Stimulated activated CD4-positive, alpha-beta T cell treated with anti-CD3 and anti-CD28 coated beads, Interleukin-2, amount 100 ng/mL, for 48 hours (primary cell): ENCODE measurements at regions not wholly inside any gene's neighbourhood (a gene's known extent, or its start where the extent isn't known, plus 50 kb on each side); places are given as distances from the start of the nearest gene placed in this dataset.

Source experiments
- DNase-seq, 2 donors: peaks; one replicate each; pipeline ENCODE4 v3.0.0-alpha.2; 2020

DNA sequence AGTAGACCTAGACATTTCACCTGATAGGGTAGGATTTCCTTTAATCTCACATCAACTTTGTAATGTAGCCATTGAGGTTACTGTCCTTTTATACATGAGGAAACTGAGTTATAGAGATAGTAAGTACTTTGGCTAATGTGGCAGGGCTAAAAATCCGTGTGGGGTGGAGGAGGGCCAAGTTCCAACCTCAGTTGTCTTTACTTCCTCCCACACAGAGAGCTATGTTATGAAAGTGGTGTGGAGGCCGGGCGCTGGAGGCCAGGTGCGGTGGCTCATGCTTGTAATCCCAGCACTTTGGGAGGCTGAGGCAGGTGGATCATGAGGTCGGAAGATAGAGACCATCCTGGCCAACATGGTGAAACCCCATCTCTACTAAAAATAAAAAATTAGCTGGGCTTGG lies 173.3 kb downstream of the PALM2AKAP2 start:
- no peak for DNase-seq

DNA sequence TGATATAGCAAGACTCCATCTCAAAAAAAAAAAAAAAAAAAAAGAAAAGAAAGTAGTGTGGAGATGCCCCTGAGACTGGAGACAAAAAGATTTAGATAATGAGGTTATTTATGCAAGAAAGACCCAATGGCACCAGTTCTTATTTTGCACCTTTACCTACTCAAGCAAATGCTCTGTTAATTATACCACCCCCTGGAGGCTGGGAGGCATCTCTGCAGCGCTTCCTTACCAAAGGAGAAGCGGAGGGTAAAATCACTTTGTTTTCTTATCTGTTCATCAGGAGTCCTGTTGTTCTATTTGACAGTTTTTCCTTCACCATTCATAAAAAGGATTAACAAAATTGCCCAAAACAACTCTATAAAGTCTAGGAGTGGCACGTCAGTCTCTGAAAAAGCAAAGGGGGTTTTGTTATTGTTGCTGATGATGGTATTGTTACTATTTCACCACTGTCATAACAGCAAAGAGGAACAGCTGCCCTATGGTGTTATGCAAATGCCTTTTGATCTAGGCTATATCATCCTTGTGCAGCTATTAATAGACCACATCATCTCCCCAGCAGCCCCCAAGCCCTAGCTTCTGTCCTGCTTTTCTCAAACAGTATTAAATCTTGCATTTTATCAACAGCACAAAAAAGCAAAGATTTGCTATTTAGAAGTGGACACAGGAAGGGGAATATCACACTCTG lies 174.0 kb downstream of the PALM2AKAP2 start:
- no peak for DNase-seq

DNA sequence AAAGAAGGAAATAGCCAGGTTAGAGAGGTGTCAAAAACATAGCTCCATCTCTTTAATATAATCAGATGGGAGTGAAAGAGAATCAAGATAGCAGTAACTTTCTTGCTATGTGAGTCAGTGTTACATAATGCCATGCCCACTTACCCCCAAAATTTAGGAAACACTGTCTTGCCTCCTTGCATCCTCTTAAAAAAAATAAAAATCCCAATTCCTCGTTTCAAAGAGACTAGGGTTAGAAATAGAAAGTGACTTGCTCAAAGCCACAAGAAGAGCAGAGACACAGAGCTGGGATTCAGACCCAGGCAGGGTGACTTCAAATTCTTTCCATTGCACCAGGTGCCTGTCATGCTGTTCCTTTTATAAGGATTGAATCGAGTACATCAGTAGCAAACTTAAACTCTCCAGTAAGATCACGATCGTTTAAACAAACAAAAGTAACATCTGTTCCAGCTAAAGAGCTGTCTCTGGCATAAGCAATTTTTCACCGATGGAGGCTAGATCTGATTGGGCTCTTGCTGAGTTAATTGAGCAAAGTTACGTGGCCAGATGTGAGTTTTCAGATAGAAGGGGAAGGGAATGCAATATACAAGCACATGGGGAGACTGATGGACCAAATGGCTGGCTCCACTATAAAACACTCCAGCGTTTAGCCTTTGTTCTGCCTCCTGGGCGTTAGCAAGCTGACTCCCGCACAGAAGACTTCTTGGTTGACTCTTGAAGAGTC lies 176.9 kb downstream of the PALM2AKAP2 start:
- no peak for DNase-seq

- no peak for DNase-seq
These were observed 179.7 kb downstream of the PALM2AKAP2 start for GRCh38 chr9:109959679-109960078.

GRCh38 chr9:109961626-109962025 lies 181.6 kb downstream of the PALM2AKAP2 start:
- no peak for DNase-seq

DNA sequence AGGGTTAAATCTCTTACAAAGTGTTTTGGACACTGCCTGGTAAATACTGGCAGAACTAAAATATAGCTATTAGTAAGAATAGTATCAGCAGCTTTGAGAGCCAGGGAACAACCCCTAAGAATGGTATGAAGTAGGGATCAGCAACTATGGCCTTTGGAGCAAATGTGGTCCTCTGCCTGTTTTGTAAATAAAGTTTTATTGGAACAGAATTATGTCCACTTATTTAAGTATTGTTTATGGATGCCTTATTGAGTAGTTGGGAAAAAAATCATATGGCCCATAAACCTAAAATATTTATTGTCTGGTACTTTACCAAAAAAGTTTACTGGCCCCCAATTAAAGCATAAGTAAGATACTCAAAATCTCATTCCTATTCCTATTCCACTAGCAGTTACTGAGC lies 182.2 kb downstream of the PALM2AKAP2 start:
- DNase-seq, result no peak

- no peak for DNase-seq
These were observed 183.1 kb downstream of the PALM2AKAP2 start for GRCh38 chr9:109963079-109963478.

GRCh38 chr9:109966643-109967368 lies 186.8 kb downstream of the PALM2AKAP2 start:
- DNase-seq, result no peak

GRCh38 chr9:109967651-109968642 lies 187.9 kb downstream of the PALM2AKAP2 start:
- no peak for DNase-seq

- DNase-seq, result no peak
These were observed 189.0 kb downstream of the PALM2AKAP2 start for GRCh38 chr9:109969011-109969410.

GRCh38 chr9:109969573-109970237 lies 189.7 kb downstream of the PALM2AKAP2 start:
- DNase-seq, result no peak

DNA sequence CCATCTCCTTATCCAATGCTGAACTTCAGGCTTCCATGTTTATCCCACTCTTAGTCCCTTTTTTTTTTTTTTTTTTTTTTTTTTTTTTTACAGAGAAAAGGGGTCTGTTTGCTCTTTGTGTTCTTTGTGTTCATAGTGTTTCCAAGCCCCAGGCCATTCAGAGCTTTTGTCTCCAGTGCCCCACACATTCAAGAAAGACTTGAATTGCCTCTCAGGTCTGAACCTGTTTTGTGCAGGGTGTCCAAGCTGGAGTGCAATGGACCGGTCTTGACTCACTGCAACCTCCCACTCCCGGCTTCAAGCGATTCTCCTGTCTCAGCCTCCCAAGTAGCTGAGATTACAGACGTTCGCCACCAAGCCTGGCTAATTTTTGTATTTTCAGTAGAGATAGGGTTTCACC lies 191.2 kb downstream of the PALM2AKAP2 start:
- no peak for DNase-seq

DNA sequence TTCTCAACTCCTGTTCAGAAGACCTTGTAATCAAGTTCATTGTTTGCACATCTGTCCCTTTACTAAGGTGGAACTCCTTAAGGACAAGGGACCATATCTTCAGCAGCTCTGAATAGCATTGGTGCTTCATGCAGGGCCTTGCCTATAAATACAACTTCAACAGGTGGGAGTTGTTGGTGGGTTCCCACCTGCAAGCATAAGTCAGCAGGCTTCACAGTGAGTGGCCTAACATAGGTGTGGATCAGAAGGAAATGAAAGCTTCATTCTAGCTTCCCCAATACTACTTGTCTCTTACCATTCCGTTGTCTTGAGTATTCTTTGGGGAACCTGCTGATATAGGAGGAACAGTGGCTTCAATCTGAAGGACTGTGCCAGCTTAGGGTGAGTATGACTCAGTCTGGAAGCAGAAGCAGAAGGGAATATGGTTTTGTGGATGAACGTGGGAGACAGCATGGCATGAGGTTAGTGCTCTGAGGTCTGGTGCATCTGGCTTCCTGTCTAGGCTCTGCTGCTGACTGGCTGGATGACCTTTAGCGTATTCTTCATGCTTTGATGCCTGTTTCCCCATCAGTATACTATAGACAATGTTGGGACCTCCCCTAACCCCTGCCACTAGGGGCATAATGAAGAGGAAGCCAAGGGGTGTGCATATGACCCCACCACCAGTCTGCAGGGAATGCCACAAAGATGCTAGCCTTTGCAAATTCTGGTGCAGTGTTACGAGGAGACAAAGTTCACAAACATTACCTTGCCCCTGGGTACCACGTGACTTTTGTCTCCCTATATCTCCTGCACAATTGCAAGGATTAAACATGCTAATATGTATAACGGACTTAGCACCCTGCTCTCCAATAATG lies 192.3 kb downstream of the PALM2AKAP2 start:
- no peak for DNase-seq

DNA sequence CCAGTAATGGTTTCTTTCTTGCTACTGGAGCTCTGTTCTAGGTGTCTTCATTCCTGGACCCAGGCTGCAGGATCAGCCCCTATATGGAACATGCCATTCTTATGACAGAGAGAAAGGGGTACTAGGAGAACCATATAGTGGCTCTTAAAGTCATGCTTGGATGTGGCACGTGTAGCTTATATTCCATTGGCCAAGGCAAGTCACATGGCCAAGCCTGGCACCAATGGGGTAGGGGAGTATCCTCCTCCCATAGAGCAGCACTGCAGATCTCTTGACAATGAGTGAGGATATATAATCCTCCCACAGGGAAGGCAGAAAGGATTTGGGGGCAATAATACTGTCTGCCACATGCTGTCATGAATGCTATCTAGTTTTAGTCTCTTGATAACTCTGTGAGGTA lies 193.3 kb downstream of the PALM2AKAP2 start:
- no peak for DNase-seq

DNA sequence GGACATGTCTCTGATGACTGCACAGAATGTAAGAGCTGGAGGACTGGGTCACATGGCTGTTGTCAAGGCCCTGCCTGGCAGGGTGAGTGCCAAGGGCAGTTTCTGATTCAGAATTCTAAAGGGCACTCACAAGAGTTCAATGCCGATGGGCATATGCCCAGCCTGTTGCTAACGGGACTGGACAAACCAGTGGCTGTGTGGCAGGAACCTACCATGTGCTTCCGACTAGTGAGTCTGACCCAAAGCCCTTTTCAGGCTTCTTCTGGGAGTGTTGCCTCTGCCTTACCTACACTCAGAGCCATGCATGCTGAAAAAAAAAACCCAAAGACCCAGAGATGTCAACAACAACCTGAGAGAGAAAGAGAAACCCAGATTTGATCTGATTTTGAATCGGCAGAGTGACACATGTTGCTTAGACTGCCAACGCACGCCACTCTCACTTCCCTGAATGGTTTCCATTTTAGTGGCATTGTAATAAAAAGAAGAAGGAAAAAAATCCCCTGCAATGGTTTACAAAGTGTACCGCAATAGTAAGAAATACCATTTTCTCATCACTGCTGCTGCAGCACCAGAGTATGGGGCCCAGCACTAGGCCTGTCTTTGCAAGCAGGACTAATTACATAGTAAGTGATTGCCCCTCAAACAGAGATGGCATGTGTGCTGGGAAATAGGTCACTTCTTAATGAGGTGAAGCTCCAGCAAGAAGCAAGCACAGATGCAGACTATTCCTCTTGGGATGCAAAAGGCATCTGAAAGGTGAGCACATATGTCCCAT lies 194.3 kb downstream of the PALM2AKAP2 start:
- peak; percentile 30 to 45 for DNase-seq

DNA sequence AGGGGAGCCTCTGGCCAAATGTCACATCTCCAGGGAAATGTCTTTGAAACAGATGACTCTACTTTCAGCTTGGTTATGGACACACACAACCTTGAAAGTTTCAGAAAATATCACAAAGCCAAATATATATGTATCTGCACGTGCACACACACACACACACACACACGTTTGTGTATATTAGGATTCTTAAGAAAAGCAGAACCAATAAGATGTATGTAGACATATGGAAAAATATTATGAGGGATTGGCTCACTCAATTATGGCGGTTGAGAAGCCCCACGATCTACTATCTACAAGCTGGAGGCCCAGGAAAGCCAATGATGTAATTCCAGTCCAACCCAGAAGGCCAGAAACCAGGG lies 194.9 kb downstream of the PALM2AKAP2 start:
- no peak for DNase-seq

DNA sequence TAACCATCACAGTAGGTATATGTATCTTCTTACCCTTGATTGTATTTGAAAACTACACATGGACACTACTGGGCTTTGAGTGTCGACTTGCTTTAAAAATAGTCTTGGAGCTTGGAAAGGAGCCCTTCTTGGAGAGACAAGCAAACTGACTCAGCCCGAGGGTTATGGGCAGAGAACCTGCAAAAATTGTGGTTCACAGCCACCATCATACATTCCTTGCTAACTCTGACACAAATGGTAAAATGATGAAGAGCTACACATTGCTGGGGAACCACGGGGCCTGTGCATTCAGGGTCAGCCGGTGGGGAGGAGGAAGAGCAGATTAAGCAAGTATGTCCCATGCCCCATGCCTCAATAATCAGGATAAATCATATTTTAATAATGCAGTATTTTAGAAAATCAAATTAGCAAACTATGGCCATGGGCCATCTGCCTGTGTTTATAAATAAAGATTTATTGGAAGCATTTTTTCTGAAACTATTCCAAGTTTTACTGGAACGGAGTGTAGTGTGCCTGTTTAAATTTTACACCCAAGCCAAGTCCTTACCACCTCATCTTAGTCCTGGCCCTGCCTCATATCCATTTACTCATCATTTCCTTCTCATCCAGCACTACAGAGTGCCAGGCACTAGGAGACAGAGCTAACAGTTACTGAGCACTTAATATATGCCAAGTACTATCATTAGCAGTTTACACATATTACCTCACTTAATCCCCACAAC lies 195.7 kb downstream of the PALM2AKAP2 start:
- no peak for DNase-seq

GRCh38 chr9:109976303-109976702 lies 196.3 kb downstream of the PALM2AKAP2 start:
- DNase-seq, result no peak

DNA sequence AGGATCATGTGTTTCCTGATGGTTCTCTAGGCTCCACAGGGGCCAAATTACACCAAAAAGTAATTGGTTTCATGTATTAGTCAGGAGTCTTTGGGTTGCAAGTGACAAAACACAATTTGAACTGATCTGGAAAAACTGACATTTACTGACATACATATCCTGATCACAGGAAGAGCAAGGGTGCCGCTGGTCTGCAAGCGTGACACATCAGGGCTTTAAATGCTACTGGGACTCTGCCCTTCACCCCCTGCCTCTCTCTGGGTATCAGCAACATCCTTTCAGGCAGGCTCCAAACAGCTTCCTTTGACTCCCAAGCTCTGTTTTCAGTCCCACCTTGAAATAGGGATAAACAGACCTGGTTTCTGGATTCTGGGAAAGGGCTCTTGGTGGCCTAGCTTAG lies 197.5 kb downstream of the PALM2AKAP2 start:
- DNase-seq, result no peak

- no peak for DNase-seq
These were observed 201.1 kb downstream of the PALM2AKAP2 start for GRCh38 chr9:109981091-109981490.
